Activated CD4-positive, alpha-beta memory T cell treated with anti-CD3 and anti-CD28 coated beads, Interleukin-2, amount 10 ng/mL, durations not matched to agents 7 days and 5 days (primary cell): ENCODE measurements at regions not wholly inside any gene's neighbourhood (a gene's known extent, or its start where the extent isn't known, plus 50 kb on each side); places are given as distances from the start of the nearest gene placed in this dataset.

Source experiments
- CTCF ChIA-PET: fragments of 350-600 bp; sonication (Branson Sonifier 250); formaldehyde crosslinking; loops from one replicate; lab custom pipeline; 2021; ENCODE audit warnings: antibody characterized with exemption, inconsistent platforms; lab: Charles Lee
- POLR2A ChIA-PET: fragments of 350-600 bp; sonication (Branson Sonifier 250); formaldehyde crosslinking; loops from one replicate; lab custom pipeline; 2021; ENCODE audit warnings: antibody characterized with exemption; lab: Charles Lee
- DNase-seq: peaks from one replicate; pipeline ENCODE4 v3.0.0-alpha.2; 2020
- H3K27ac Mint-ChIP-seq: one replicate; pipeline ENCODE4 v1.8.0; 2021; ENCODE audit warnings: mild to moderate bottlenecking, mixed read lengths
- H3K27me3 Mint-ChIP-seq: one replicate; pipeline ENCODE4 v1.8.0; 2021; ENCODE audit warnings: mixed read lengths
- H3K36me3 Mint-ChIP-seq: one replicate; pipeline ENCODE4 v1.8.0; 2021; ENCODE audit warnings: low read depth, mixed read lengths
- H3K4me1 Mint-ChIP-seq: one replicate; pipeline ENCODE4 v1.8.0; 2021; ENCODE audit warnings: mixed read lengths
- H3K4me3 Mint-ChIP-seq: one replicate; pipeline ENCODE4 v1.8.0; 2021; ENCODE audit warnings: mild to moderate bottlenecking, mixed read lengths
- H3K9me3 Mint-ChIP-seq: one replicate; pipeline ENCODE4 v1.8.0; 2021; ENCODE audit warnings: mixed read lengths

GRCh38 chr10:33506391-33506790 lies 171.9 kb upstream of the NRP1 start:
- Mint-ChIP-seq H3K4me1 (peaks cover 11% of the 10 kb centered on the region), H3K9me3 (no peaks in the 10 kb centered on the region), H3K4me3 (no peak overlapping the region), H3K27ac (no peak overlapping the region), H3K27me3 (peaks cover 18% of the 10 kb centered on the region), H3K36me3 (no peaks in the 10 kb centered on the region)
- ChIA-PET POLR2A (no interaction called here), CTCF (no interaction called here)
- no peak for DNase-seq

GRCh38 chr10:33501161-33501560 lies 166.7 kb upstream of the NRP1 start:
- DNase-seq = no peak
- ChIA-PET POLR2A (no interaction called here), CTCF (no interaction called here)
- no peaks in the 10 kb centered on the region for H3K36me3 Mint-ChIP-seq
- H3K4me1 Mint-ChIP-seq = no peaks in the 10 kb centered on the region
- H3K27ac Mint-ChIP-seq = no peak overlapping the region
- H3K27me3 Mint-ChIP-seq = peaks cover 13% of the 10 kb centered on the region
- H3K4me3 Mint-ChIP-seq = no peak overlapping the region
- no peaks in the 10 kb centered on the region for H3K9me3 Mint-ChIP-seq

GRCh38 chr10:33498391-33498891 lies 164.0 kb upstream of the NRP1 start:
- ChIA-PET POLR2A (no interaction called here), CTCF (no interaction called here)
- DNase-seq = no peak
- no peaks in the 10 kb centered on the region for H3K36me3 Mint-ChIP-seq
- no peaks in the 10 kb centered on the region for H3K9me3 Mint-ChIP-seq
- H3K27me3 Mint-ChIP-seq = peaks cover 9% of the 10 kb centered on the region
- no peak overlapping the region for H3K27ac Mint-ChIP-seq
- H3K4me1 Mint-ChIP-seq = no peaks in the 10 kb centered on the region
- H3K4me3 Mint-ChIP-seq = no peak overlapping the region

GRCh38 chr10:33497338-33497737 lies 162.9 kb upstream of the NRP1 start:
- H3K9me3 Mint-ChIP-seq = no peaks in the 10 kb centered on the region
- POLR2A ChIA-PET = no interaction called here

DNA sequence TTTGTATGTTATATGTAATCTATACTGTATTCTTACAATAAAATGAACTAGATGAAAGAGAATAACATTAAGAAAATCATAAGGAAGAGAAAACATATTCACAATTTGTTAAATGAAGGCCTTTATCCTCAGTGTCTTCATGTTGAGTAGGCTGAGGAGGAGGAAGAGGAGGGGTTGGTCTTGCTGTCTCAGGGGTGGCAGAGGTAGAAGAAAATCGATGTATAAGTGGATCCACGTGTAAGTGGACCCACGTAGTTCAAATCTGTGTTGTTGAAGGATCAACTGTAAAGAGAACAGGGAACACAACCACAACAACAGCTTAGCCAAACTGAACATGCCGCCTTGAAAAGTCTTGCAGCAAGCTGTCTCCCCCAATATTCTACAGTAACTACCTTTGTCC lies 161.6 kb upstream of the NRP1 start:
- POLR2A ChIA-PET = no interaction called here

More at GRCh38 chr10:33497338-33497737, 162.9 kb upstream of the NRP1 start:
- CTCF ChIA-PET = no interaction called here
- DNase-seq = no peak
- Mint-ChIP-seq H3K4me1 (no peaks in the 10 kb centered on the region), H3K4me3 (no peak overlapping the region), H3K27me3 (peaks cover 9% of the 10 kb centered on the region), H3K27ac (no peak overlapping the region), H3K36me3 (no peaks in the 10 kb centered on the region)

GRCh38 chr10:33494694-33495265 lies 160.3 kb upstream of the NRP1 start:
- no peaks in the 10 kb centered on the region for H3K4me1 Mint-ChIP-seq
- H3K27me3 Mint-ChIP-seq = peaks cover 8% of the 10 kb centered on the region
- no peak overlapping the region for H3K4me3 Mint-ChIP-seq
- no peaks in the 10 kb centered on the region for H3K36me3 Mint-ChIP-seq
- no peaks in the 10 kb centered on the region for H3K9me3 Mint-ChIP-seq
- POLR2A ChIA-PET = no interaction called here
- DNase-seq = no peak
- no peak overlapping the region for H3K27ac Mint-ChIP-seq
- CTCF ChIA-PET = interaction anchor here (0.6 kb wide), 1 partner anchor 13 kb away, joined by 3 read pairs; no protein-coding TSS in a partner anchor

More for the DNA sequence above, 161.6 kb upstream of the NRP1 start:
- no peaks in the 10 kb centered on the region for H3K9me3 Mint-ChIP-seq
- DNase-seq = no peak
- no peak overlapping the region for H3K4me3 Mint-ChIP-seq
- H3K27me3 Mint-ChIP-seq = peaks cover 8% of the 10 kb centered on the region
- H3K4me1 Mint-ChIP-seq = no peaks in the 10 kb centered on the region
- CTCF ChIA-PET = no interaction called here
- H3K27ac Mint-ChIP-seq = no peak overlapping the region
- H3K36me3 Mint-ChIP-seq = no peaks in the 10 kb centered on the region

- no peak for DNase-seq
- POLR2A ChIA-PET = no interaction called here
- no peaks in the 10 kb centered on the region for H3K36me3 Mint-ChIP-seq
- H3K4me1 Mint-ChIP-seq = no peaks in the 10 kb centered on the region
- H3K27me3 Mint-ChIP-seq = peaks cover 6% of the 10 kb centered on the region
- no peak overlapping the region for H3K27ac Mint-ChIP-seq
- H3K4me3 Mint-ChIP-seq = no peak overlapping the region
- CTCF ChIA-PET = interaction anchor here (0.6 kb wide), 1 partner anchor 12 kb away, joined by 3 read pairs; no protein-coding TSS in a partner anchor
- no peaks in the 10 kb centered on the region for H3K9me3 Mint-ChIP-seq
These were observed 159.5 kb upstream of the NRP1 start for GRCh38 chr10:33493978-33494377.

DNA sequence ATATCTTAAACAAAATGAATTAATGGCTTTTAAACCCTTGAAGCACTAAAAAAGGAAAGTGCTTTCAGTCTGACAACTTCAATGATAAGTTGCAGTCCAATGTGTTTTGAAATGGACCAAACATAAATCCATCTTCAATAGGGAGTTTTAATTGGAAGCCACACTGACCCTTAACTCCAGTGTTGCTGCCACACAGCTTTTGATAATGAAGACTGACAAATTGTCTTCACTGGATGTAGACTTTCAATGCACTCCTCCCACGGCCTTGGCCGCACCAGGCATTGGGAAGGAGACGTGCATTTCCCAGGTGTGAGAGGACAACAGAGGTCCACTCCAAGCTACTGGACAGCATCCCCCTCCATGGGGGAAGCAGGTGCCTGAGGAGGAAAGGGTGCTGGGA lies 159.0 kb upstream of the NRP1 start:
- Mint-ChIP-seq H3K4me3 (no peak overlapping the region), H3K27me3 (peaks cover 6% of the 10 kb centered on the region), H3K9me3 (no peaks in the 10 kb centered on the region), H3K27ac (no peak overlapping the region), H3K36me3 (no peaks in the 10 kb centered on the region), H3K4me1 (no peaks in the 10 kb centered on the region)
- DNase-seq = no peak
- CTCF ChIA-PET = no interaction called here
- POLR2A ChIA-PET = no interaction called here

DNA sequence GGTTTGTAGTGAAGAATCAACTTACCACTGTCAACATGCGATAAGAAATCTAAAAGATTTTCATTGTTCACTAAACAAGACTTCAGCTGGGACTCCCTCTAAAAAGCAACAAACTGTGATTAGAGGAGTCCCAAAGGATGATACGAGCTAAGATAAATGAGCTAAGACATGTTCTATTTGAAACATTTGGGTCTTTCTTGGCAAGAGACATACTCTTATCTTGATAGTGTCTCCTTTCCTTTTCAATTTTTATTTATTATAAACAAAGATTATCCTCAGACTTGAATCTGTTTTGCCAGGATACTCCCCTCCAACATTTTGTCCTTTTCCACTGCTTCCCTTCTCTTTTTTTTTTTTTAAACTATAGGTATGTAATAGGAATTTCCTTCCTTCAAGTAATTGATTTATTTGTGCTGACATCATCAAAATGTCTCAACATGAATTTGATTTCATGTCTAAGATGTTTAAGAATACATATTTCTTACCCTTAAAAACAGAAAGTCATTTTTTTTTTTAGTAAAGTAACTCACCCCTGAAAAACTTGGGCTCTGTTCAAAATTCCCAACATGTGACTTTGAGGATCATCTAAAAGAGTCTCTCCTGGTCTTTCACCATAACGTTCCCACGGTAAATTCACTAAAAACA lies 158.4 kb upstream of the NRP1 start:
- peaks cover 6% of the 10 kb centered on the region for H3K27me3 Mint-ChIP-seq
- no peaks in the 10 kb centered on the region for H3K4me1 Mint-ChIP-seq
- DNase-seq = no peak

GRCh38 chr10:33489501-33490176 lies 155.2 kb upstream of the NRP1 start:
- ChIA-PET POLR2A (no interaction called here), CTCF (no interaction called here)
- Mint-ChIP-seq H3K27me3 (peaks cover 6% of the 10 kb centered on the region), H3K4me1 (peaks cover 9% of the 10 kb centered on the region), H3K9me3 (peaks cover 4% of the 10 kb centered on the region), H3K36me3 (no peaks in the 10 kb centered on the region), H3K27ac (no peak overlapping the region), H3K4me3 (no peak overlapping the region)
- DNase-seq = no peak

More for the DNA sequence above, 158.4 kb upstream of the NRP1 start:
- Mint-ChIP-seq H3K4me3 (no peak overlapping the region), H3K36me3 (no peaks in the 10 kb centered on the region), H3K27ac (no peak overlapping the region), H3K9me3 (no peaks in the 10 kb centered on the region)
- ChIA-PET CTCF (no interaction called here), POLR2A (no interaction called here)

DNA sequence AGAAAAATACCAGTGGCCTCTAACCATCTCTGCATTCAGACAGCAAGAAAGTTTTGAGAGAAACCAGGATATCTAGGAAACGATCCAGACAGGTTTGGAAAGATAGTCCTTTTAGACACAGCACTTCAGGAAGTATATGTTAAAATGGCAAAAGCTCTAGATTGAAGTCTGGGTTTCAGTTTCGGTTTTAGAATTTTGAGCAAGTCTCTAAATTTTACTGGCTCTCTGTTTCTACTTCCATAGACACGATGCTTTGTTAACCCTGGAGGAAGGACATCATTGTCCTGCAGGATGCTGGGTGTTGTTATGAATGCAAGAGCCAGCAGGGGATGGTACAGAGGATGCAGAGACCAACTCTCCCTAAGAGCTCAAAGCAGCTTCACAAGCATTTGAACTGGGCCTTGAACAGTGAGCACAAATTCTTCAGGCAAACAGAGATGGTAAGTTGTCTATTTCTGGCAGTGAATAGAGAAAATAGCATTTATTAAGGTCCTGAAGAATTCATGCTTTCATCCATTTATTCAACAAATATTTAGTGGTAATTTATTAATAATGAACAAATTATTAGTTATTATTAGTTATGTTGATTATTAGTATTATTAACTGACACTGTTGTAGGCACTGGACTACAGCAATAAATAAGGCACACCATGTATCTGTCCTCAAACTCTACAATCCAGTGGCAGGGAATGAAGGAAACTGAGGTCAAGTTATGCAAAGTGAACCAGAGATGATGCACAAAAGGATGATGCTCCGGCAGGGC lies 152.7 kb upstream of the NRP1 start:
- H3K27ac Mint-ChIP-seq = peak overlapping the region; percentile 48
- POLR2A ChIA-PET = no interaction called here
- DNase-seq = no peak

DNA sequence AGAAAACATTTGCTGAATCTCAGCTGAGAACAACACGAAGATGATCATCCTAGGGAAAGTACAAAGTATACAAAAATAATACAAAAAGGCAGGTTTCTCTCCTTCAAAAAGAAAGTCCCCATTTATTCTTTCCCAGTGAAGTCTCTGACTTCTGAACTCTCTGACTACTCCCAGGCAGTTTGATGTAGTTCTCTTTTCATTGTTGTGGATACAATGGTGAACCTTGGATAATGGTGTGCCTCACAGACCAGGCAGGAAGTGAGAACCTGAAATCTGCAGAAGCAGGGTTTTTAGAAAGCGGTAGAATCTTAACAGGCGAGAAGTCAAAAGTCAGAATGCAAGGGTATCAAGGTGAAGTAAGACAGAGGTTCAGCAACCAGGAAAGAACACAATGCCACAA lies 150.8 kb upstream of the NRP1 start:
- no peak overlapping the region for H3K27ac Mint-ChIP-seq

More for the DNA sequence above, 152.7 kb upstream of the NRP1 start:
- Mint-ChIP-seq H3K9me3 (peaks cover 4% of the 10 kb centered on the region), H3K4me1 (peaks cover 9% of the 10 kb centered on the region), H3K4me3 (peak overlapping the region; percentile 38), H3K27me3 (no peaks in the 10 kb centered on the region), H3K36me3 (no peaks in the 10 kb centered on the region)
- CTCF ChIA-PET = no interaction called here

GRCh38 chr10:33484787-33485186 lies 150.3 kb upstream of the NRP1 start:
- POLR2A ChIA-PET = no interaction called here
- Mint-ChIP-seq H3K9me3 (peaks cover 4% of the 10 kb centered on the region), H3K4me3 (no peak overlapping the region), H3K4me1 (peaks cover 9% of the 10 kb centered on the region), H3K27ac (no peak overlapping the region), H3K27me3 (no peaks in the 10 kb centered on the region), H3K36me3 (no peaks in the 10 kb centered on the region)
- CTCF ChIA-PET = no interaction called here
- no peak for DNase-seq

More for the DNA sequence above, 150.8 kb upstream of the NRP1 start:
- H3K4me1 Mint-ChIP-seq = peaks cover 9% of the 10 kb centered on the region
- H3K4me3 Mint-ChIP-seq = no peak overlapping the region
- peaks cover 4% of the 10 kb centered on the region for H3K9me3 Mint-ChIP-seq
- DNase-seq = no peak
- CTCF ChIA-PET = no interaction called here
- POLR2A ChIA-PET = no interaction called here
- H3K36me3 Mint-ChIP-seq = no peaks in the 10 kb centered on the region
- no peaks in the 10 kb centered on the region for H3K27me3 Mint-ChIP-seq
